ENCODE measurements at regions not wholly inside any gene's neighbourhood (a gene's known extent, or its start where the extent isn't known, plus 50 kb on each side); places are given as distances from the start of the nearest gene placed in this dataset.

DNA sequence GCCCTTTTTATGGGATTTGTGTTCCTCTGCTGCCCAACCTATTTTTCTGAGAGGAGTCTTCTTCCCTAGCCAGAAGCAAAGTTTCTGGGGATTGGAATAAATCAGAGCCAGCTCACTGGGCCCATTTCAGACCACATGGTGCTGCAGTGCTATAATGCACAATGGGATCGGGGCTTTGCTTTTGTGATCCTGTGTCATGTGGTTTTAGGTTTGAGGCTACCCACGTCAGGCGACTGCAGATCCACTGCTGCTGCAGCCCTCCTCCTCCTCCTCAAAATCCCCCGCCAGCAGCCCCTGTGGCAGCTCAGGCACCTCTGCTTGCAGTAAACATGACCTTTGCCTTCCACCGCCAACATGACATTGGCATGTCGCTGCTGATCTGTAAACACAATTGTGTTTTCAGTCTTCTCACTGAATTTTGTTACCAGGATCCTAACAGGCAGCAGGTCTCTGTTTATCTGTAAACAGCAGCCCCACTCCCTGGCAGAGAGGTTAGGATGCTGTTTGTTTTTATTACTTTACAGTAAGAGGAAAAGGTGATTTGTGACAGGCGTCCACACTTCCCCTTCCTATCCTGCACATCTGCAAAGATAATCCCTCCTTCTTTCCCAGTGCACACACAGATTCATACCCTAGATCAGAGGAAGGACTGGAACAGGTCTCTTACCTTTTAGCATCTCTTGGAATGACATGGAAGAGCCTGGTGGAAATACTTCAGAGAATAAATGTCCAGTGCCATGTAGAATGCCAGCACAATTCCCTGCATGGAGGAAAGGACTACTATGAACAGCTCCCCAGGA, 130.8 kb downstream of the FOXI3 start:
- in situ Hi-C loops (cut with MboI; ENCODE audit: low pct_unique_long_range_greater_than_20kb in 2 of 9, low sequenced_read_pairs in 9 of 9, unreplicated experiment in 9 of 9) = no loop called here

DNA sequence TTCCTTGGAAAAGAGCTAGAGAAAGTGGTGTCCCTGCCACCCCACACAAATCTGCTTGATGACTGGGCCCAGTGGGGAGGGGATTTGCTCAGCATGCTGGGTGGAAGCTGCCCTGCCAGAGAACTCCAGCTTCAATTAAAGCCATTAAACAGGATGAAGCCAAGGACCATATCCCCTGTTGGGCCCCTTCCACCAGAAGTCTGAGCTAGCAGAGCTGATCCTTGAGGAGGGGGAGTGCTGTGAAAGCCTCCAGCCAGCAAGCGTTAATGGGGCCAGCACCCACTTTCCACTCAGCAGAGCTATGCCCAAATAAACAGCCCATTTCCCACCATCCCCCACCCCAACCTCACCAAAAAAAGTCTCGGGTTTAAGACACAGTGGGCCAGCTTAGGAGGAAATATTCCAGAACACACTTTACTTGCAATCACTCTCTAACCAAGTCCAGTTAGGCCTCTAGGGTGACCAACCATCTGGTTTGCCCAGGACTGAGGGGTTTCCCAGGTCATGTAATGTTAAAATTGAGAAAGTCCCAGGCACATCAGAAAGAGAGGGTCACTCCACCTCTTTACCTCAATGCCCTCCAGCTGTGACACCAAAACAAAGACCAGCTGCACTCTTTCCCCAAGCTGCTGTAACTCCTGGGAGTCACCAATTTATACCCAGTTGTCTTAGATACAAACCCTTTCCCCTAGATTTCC, 132.3 kb downstream of the FOXI3 start:
- Histone ChIP-seq H3K4me1 (replicated peaks in 1 of 2) (no peaks in the 10 kb centered on the region), H3K4me3 (no peak overlapping the region), H3K27ac (no peak overlapping the region)
- in situ Hi-C loops (cut with MboI; ENCODE audit: low pct_unique_long_range_greater_than_20kb in 2 of 9, low sequenced_read_pairs in 9 of 9, unreplicated experiment in 9 of 9) = no loop called here
- 40 to 100% (median 67%) methylated on average over 1 of the region's 2 CpGs; no CpG with 5 or more reads in 5 of the 10 experiments for WGBS, 10 experiments
- ATAC-seq (replicated peaks in 6 of 8) = no peak

More for the DNA sequence above, 130.8 kb downstream of the FOXI3 start:
- 0 to 100% (median 58%) methylated on average over 1 to 6 of the region's 7 CpGs; no CpG with 5 or more reads in 1 of the 10 experiments for WGBS, 10 experiments
- Histone ChIP-seq H3K4me3 (no peak overlapping the region), H3K27ac (no peak overlapping the region), H3K4me1 (replicated peaks in 1 of 2) (no peaks in the 10 kb centered on the region)
- ATAC-seq (replicated peaks in 6 of 8) = peak in 4 of 8 experiments; percentile 25 to 57 (median 48)

DNA sequence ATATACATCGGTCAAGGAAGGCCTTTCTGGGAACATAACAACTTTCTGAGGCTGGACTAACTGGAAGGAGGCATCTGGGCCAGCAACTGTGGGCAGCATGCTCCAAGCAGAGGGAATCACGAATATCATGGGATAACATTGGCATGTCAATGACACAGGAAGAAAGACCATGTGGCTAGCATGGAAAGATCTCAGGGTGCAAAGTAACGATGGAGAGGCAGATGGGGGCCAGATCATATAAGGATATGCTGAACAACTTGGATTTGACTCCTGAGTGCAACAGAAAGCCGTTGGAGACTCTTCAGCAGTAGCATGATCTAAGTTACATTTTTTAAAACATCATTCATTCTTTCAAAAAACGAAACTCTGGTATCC, 133.6 kb downstream of the FOXI3 start:
- WGBS, 10 experiments = 0 to 100% (median 74%) methylated on average over 1 to 5 of the region's 5 CpGs
- no peak overlapping the region for H3K27ac ChIP-seq
- no peak for ATAC-seq (replicated peaks in 6 of 8)
- no peaks in the 10 kb centered on the region for H3K4me1 ChIP-seq (replicated peaks in 1 of 2)
- no peak overlapping the region for H3K4me3 ChIP-seq
- in situ Hi-C loops (cut with MboI; ENCODE audit: low pct_unique_long_range_greater_than_20kb in 2 of 9, low sequenced_read_pairs in 9 of 9, unreplicated experiment in 9 of 9) = no loop called here

DNA sequence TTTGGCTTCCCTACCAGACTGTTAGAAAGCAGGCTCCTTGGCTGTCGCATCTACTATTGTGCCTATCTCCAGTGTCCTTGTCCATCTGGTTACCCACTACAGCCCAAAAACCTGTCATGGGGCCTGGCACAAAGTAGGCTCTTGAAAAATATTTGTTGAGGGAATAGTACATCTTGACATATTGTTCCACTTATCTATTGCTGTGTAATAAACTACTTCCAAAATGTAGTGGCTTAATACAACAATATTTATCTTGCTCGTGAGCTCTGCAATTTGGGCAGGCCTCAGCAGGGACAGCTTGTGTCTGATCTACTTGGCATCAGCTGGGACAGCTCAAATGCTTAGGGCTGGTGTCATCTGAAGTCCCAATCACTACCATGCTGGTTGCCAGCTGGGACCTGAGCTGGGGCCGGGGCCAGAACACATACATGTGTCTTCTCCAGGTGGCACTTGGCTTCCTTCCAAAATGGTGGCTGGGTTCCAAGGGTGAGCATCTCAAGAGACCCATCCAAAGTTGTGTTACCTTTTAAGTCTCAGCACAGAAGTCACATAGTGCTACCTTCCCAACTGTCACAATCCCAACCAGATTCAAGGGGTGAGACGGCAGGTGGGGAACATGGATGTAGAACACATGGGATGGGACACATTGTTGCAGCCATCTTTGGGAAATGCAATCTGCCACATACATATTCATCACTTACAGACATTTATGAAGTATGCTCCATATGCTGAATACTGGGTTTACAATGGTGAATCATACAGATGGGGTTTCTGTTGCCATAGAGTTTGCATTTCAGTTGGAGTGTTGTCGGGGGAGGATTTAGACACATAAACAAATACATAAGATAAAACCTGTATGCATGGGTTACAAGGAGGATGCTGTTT, 134.2 kb downstream of the FOXI3 start:
- in situ Hi-C loops (cut with MboI; ENCODE audit: low pct_unique_long_range_greater_than_20kb in 2 of 9, low sequenced_read_pairs in 9 of 9, unreplicated experiment in 9 of 9) = no loop called here
- Histone ChIP-seq H3K4me1 (replicated peaks in 1 of 2) (no peaks in the 10 kb centered on the region), H3K27ac (no peak overlapping the region), H3K4me3 (no peak overlapping the region)
- 6 to 100% (median 77%) methylated on average over 1 to 3 of the region's 5 CpGs for WGBS, 10 experiments
- peak in 3 of 8 experiments; percentile 96 to 99 (median 98) for ATAC-seq (replicated peaks in 6 of 8)

DNA sequence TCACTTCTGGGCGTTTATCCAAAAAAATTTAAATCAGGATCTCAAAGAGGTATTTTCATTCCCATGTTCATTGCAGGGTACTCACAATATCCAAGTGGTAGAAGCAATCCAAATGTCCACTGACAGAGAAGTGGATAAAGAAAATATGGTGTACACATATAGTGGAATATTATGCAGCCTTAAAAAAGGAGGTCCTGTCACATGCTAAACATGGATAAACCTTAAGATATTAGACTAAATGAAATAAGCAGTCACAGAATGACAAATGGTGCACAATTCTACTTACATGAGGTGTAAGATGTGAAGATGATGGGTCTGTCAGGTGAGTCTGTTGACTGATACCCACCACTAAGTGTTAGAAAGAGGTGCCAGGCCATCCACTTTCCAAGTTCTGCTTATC, 140.6 kb downstream of the THNSL2 start:
- Histone ChIP-seq H3K27ac (no peak overlapping the region), H3K4me3 (no peak overlapping the region), H3K4me1 (replicated peaks in 1 of 2) (no peaks in the 10 kb centered on the region)
- no peak for ATAC-seq (replicated peaks in 6 of 8)
- WGBS, 10 experiments = 0 to 100% (median 63%) methylated on average over 1 of the region's 1 CpG; no CpG with 5 or more reads in 4 of the 10 experiments
- in situ Hi-C loops (cut with MboI; ENCODE audit: low pct_unique_long_range_greater_than_20kb in 2 of 9, low sequenced_read_pairs in 9 of 9, unreplicated experiment in 9 of 9) = no loop called here

DNA sequence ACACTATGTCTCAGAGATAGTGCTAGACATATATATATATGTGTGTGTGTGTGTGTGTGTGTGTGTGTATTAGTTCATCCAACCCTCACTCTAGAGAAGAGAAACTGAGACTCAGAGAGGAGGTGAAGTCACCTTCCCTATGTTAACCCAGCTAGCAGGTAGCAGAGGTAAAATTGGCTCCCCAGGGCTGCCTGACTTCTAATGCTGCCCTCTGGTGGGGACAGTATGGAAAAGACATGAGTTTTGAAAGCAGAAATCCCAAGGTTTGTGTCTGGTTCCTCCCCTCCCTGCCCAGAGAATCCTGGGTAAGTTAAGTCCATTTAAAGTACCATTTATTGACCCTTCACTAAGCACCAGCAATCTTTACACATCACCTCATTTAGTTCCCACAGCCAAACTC, 137.7 kb downstream of the THNSL2 start:
- no peaks in the 10 kb centered on the region for H3K4me1 ChIP-seq (replicated peaks in 1 of 2)
- no peak overlapping the region for H3K4me3 ChIP-seq
- in situ Hi-C loops (cut with MboI; ENCODE audit: low pct_unique_long_range_greater_than_20kb in 2 of 9, low sequenced_read_pairs in 9 of 9, unreplicated experiment in 9 of 9) = no loop called here
- H3K27ac ChIP-seq = no peak overlapping the region
- ATAC-seq (replicated peaks in 6 of 8) = peak in 3 of 8 experiments; percentile 19 to 55 (median 34)

DNA sequence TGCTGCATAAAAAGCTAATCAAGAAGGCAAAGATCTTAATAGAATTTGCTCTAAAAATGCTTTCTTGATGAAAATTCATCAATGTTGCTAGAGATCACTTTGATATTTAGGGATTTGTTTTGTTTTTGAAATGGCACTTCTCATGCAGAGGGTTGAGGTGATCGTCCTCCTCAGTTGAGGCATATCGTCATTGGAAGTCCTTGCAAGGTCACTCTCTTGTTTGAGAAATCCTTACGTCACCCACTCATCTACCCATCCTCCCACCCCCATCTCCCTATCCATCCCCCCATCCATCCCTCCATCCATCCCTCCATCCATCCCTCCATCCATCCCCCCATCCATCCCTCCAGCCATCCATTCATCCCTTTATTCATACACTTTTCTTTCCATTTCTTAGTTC, 133.7 kb downstream of the THNSL2 start:
- ATAC-seq (replicated peaks in 6 of 8) = no peak
- no peak overlapping the region for H3K27ac ChIP-seq

DNA sequence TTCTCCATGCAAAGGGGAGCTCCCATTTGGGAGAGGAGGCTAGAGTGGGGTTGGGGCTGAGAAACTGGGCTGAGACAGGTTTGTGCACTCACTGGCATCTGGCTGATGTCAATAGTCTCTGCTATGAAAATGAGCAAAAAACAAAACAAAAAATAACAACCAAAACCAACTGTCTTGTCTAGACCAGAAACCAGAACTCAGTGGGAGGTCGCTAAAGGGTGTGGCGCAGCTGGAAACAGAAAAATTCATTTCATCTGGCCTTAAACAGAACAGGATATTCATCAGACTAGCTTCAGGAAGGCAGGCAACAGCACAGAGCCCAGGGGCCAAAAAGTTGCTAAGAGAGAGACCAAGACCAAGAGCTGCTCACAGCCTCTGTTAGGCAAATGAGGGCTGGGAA, 126.1 kb downstream of the THNSL2 start:
- Histone ChIP-seq H3K4me3 (no peak overlapping the region), H3K4me1 (replicated peaks in 1 of 2) (no peaks in the 10 kb centered on the region), H3K27ac (no peak overlapping the region)
- WGBS, 10 experiments = 0 to 100% (median 80%) methylated on average over 1 to 2 of the region's 2 CpGs; no CpG with 5 or more reads in 1 of the 10 experiments
- in situ Hi-C loops (cut with MboI; ENCODE audit: low pct_unique_long_range_greater_than_20kb in 2 of 9, low sequenced_read_pairs in 9 of 9, unreplicated experiment in 9 of 9) = loop anchor here in 1 of 9 experiments (25.0 kb wide), 1 partner anchor 109 kb away; no protein-coding TSS in a partner anchor
- ATAC-seq (replicated peaks in 6 of 8) = peak in 3 of 8 experiments; percentile 51 to 97 (median 96)

More for the DNA sequence above, 133.7 kb downstream of the THNSL2 start:
- Histone ChIP-seq H3K4me3 (no peak overlapping the region), H3K4me1 (replicated peaks in 1 of 2) (no peaks in the 10 kb centered on the region)
- WGBS, 10 experiments = 43 to 100% (median 86%) methylated on average over 2 to 3 of the region's 3 CpGs; no CpG with 5 or more reads in 7 of the 10 experiments
- in situ Hi-C loops (cut with MboI; ENCODE audit: low pct_unique_long_range_greater_than_20kb in 2 of 9, low sequenced_read_pairs in 9 of 9, unreplicated experiment in 9 of 9) = no loop called here

DNA sequence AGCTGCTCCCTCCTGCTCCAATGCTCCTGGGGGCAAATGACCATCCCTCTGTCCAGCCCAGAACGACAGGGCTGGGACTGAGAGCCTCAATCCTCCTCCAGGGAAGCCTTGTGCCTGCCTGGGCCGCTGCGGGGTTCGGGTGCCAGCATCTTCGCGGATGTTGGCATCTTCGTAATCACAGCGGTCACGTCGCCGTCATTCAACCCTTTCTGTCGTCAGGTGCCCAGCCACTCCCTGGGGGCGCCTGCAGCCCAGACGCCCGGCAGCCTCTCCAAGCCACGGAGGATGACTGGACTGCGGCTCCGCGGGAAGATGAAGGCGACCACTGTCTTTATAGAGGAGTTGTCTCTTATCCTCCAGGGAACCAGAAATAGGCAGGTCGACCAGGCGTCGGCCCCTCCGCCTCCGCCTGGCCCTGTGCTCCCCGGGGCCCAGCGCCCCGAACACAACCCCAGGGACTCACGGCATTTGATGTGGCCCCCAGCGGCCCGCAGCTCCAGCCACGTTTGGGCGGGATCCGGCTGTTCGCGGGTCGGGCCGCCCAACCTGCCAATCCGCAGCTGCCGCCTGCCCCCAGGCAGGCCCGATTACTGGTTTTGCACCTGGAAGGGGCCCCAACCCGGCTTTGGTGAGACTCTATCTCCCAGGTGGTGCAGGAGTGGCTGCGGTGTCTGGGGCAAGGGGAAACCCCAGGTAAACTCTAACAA, 113.9 kb downstream of the THNSL2 start:
- in situ Hi-C loops (cut with MboI; ENCODE audit: low pct_unique_long_range_greater_than_20kb in 2 of 9, low sequenced_read_pairs in 9 of 9, unreplicated experiment in 9 of 9) = loop anchor here in 1 of 9 experiments (25.0 kb wide), 1 partner anchor 97 kb away; no protein-coding TSS in a partner anchor
- WGBS, 10 experiments = 34 to 100% (median 89%) methylated on average over 1 to 12 of the region's 43 CpGs; no CpG with 5 or more reads in 6 of the 10 experiments
- no peak overlapping the region for H3K27ac ChIP-seq

DNA sequence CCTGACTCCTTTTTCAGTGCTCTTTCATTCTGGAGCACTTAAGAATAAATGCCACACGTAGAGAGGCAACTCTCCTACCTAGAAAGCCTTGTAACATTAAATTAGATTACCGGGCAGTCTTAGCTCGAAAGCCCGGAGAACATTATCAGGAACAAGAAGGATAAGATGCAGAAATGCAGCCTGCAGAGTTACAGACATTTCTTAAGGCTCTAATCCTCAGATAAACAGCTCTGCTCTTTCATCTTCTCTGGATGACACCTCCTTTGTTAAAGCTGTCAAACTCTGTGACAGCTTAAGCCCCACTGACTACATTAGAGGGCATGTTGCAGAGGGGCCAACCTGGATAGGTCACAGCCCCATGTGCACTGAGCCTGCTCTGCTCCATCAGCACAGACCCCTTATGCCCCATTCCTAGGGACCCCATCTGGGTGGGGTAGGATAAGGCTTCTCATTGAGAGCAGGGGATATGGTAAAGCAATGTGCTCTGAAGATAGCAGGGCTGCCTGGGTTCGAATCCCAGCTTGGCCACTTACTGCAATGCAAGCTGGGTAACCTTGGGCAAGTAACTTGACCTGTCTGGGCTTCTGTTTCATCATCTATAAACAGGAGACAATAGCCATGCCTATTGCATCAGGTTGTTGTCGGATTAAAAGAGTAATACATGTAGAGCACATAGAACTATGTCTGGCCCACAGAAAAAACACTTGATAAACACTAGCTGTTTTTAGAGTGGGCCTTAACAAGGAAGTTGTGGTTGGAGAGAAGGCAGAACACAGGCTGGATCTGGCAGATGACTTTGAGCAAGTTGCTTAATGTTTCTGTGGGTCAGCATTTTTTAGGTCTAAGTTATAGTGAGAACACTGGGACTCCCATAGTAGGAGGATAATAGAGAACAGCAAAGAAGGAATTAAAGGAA, 111.4 kb downstream of the THNSL2 start:
- Histone ChIP-seq H3K4me1 (replicated peaks in 1 of 2) (no peaks in the 10 kb centered on the region), H3K4me3 (no peak overlapping the region), H3K27ac (no peak overlapping the region)
- ATAC-seq (replicated peaks in 6 of 8) = no peak
- WGBS, 10 experiments = 33 to 90% (median 69%) methylated on average over 1 to 6 of the region's 6 CpGs; no CpG with 5 or more reads in 1 of the 10 experiments
- in situ Hi-C loops (cut with MboI; ENCODE audit: low pct_unique_long_range_greater_than_20kb in 2 of 9, low sequenced_read_pairs in 9 of 9, unreplicated experiment in 9 of 9) = loop anchor here in 1 of 9 experiments (25.0 kb wide), 1 partner anchor 94 kb away; no protein-coding TSS in a partner anchor

More for the DNA sequence above, 113.9 kb downstream of the THNSL2 start:
- Histone ChIP-seq H3K4me3 (no peak overlapping the region), H3K4me1 (replicated peaks in 1 of 2) (no peaks in the 10 kb centered on the region)
- ATAC-seq (replicated peaks in 6 of 8) = no peak

DNA sequence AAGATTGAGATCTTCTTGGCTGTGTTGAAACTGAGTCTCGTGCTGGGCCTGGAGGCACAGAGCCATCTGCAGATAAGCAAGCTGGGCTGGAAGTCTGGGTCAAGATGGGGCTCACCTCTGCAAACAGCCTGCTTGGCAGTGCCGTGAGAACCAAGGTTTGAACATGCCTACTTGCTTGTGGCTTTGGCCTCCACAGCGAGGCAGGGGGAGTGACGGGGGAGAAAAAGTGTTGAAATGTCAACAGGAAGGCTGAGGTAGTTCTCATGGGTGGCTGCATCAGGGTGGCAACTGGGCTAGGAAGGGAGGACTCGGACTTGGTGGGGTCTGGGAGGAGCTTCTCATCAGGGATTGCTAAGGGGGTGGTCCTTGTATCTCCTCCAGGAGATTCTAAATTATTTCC, 99.7 kb downstream of the THNSL2 start:
- 17 to 100% (median 68%) methylated on average over 1 to 5 of the region's 5 CpGs; no CpG with 5 or more reads in 4 of the 10 experiments for WGBS, 10 experiments
- in situ Hi-C loops (cut with MboI; ENCODE audit: low pct_unique_long_range_greater_than_20kb in 2 of 9, low sequenced_read_pairs in 9 of 9, unreplicated experiment in 9 of 9) = no loop called here
- ATAC-seq (replicated peaks in 6 of 8) = no peak
- H3K4me3 ChIP-seq = no peak overlapping the region
- peaks cover 3 to 4% of the 10 kb centered on the region in 2 donors for H3K4me1 ChIP-seq (replicated peaks in 1 of 2)
- no peak overlapping the region for H3K27ac ChIP-seq
